ENCODE measurements at regions not wholly inside any gene's neighbourhood (a gene's known extent, or its start where the extent isn't known, plus 50 kb on each side); places are given as distances from the start of the nearest gene placed in this dataset.
"Not testable (repeated sequence)": the region's sequence is repeated elsewhere in the genome, so short reads cannot be mapped to it uniquely, and the experiment has no call there.

- Histone ChIP-seq H3K27ac (ENCODE audit: low read depth in 1 of 2, low read length in 1 of 2) (no peak overlapping the region), H3K27me3 (ENCODE audit: control insufficient read depth in 3 of 3, insufficient read depth in 3 of 3, low read length in 2 of 3) (no peaks in the 10 kb centered on the region), H3K4me1 (ENCODE audit: control insufficient read depth in 5 of 5, insufficient read depth in 5 of 5, low read length in 5 of 5) (no peaks in the 10 kb centered on the region), H3K9me3 (ENCODE audit: control insufficient read depth in 4 of 4, insufficient read depth in 3 of 4, low read length in 3 of 4) (peaks cover 0 to 3% (median 0%) of the 10 kb centered on the region in 4 donors), H3K4me3 (no peak overlapping the region), H3K36me3 (ENCODE audit: control insufficient read depth in 4 of 4, insufficient read depth in 4 of 4, low read length in 4 of 4) (no peaks in the 10 kb centered on the region), H3K9ac (ENCODE audit: insufficient read depth in 1 of 2, low read length in 2 of 2) (no peak overlapping the region)
- TF ChIP-seq CTCF (IDR thresholded peaks at IDR 0.05; ENCODE audit: control extremely low read depth, extremely low read depth): no peak
- 91 to 95% methylated on average over 6 of the region's 6 CpGs for WGBS, 2 donors
- DNase-seq (no peak), ATAC-seq (ENCODE audit: insufficient read depth, low FRiP score) (no peak)
These were observed 86.8 kb downstream of the NDUFA12 start for GRCh38 chr12:94916663-94917062.

GRCh38 chr12:94909663-94910062 lies 93.8 kb downstream of the NDUFA12 start:
- TF ChIP-seq CTCF (IDR thresholded peaks at IDR 0.05; ENCODE audit: control extremely low read depth, extremely low read depth): no peak
- Histone ChIP-seq H3K4me3 (no peak overlapping the region), H3K9ac (ENCODE audit: insufficient read depth in 1 of 2, low read length in 2 of 2) (no peak overlapping the region), H3K27me3 (ENCODE audit: control insufficient read depth in 3 of 3, insufficient read depth in 3 of 3, low read length in 2 of 3) (no peaks in the 10 kb centered on the region), H3K27ac (ENCODE audit: low read depth in 1 of 2, low read length in 1 of 2) (no peak overlapping the region), H3K36me3 (ENCODE audit: control insufficient read depth in 4 of 4, insufficient read depth in 4 of 4, low read length in 4 of 4) (no peaks in the 10 kb centered on the region), H3K4me1 (ENCODE audit: control insufficient read depth in 5 of 5, insufficient read depth in 5 of 5, low read length in 5 of 5) (no peaks in the 10 kb centered on the region), H3K9me3 (ENCODE audit: control insufficient read depth in 4 of 4, insufficient read depth in 3 of 4, low read length in 3 of 4) (no peaks in the 10 kb centered on the region)
- WGBS, 2 donors: 78 to 85% methylated on average over 4 of the region's 4 CpGs
- ATAC-seq (ENCODE audit: insufficient read depth, low FRiP score) (no peak), DNase-seq (peak in 1 of 3 donors; percentile 8)

- not testable (repeated sequence) for H3K4me3 ChIP-seq; H3K27ac ChIP-seq (ENCODE audit: low read depth in 1 of 2, low read length in 1 of 2); ATAC-seq (ENCODE audit: insufficient read depth, low FRiP score); H3K9me3 ChIP-seq (ENCODE audit: control insufficient read depth in 4 of 4, insufficient read depth in 3 of 4, low read length in 3 of 4); DNase-seq; H3K4me1 ChIP-seq (ENCODE audit: control insufficient read depth in 5 of 5, insufficient read depth in 5 of 5, low read length in 5 of 5); H3K36me3 ChIP-seq (ENCODE audit: control insufficient read depth in 4 of 4, insufficient read depth in 4 of 4, low read length in 4 of 4); H3K9ac ChIP-seq (ENCODE audit: insufficient read depth in 1 of 2, low read length in 2 of 2); H3K27me3 ChIP-seq (ENCODE audit: control insufficient read depth in 3 of 3, insufficient read depth in 3 of 3, low read length in 2 of 3)
- WGBS, 2 donors: 96 to 97% methylated on average over 4 of the region's 4 CpGs
These were observed 97.7 kb downstream of the NDUFA12 start for GRCh38 chr12:94905749-94906148.

GRCh38 chr12:94900496-94900895 lies 103.0 kb downstream of the NDUFA12 start:
- Histone ChIP-seq H3K9me3 (ENCODE audit: control insufficient read depth in 4 of 4, insufficient read depth in 3 of 4, low read length in 3 of 4) (no peaks in the 10 kb centered on the region), H3K27ac (ENCODE audit: low read depth in 1 of 2, low read length in 1 of 2) (no peak overlapping the region), H3K36me3 (ENCODE audit: control insufficient read depth in 4 of 4, insufficient read depth in 4 of 4, low read length in 4 of 4) (no peaks in the 10 kb centered on the region), H3K9ac (ENCODE audit: insufficient read depth in 1 of 2, low read length in 2 of 2) (no peak overlapping the region), H3K4me1 (ENCODE audit: control insufficient read depth in 5 of 5, insufficient read depth in 5 of 5, low read length in 5 of 5) (no peaks in the 10 kb centered on the region), H3K27me3 (ENCODE audit: control insufficient read depth in 3 of 3, insufficient read depth in 3 of 3, low read length in 2 of 3) (no peaks in the 10 kb centered on the region), H3K4me3 (no peak overlapping the region)
- DNase-seq (no peak), ATAC-seq (ENCODE audit: insufficient read depth, low FRiP score) (no peak)
- WGBS, 2 donors: 89 to 91% methylated on average over 2 of the region's 2 CpGs
- TF ChIP-seq CTCF (IDR thresholded peaks at IDR 0.05; ENCODE audit: control extremely low read depth, extremely low read depth): no peak

Measured in lung (tissue), 11 donors.